H9 (cell line): ENCODE measurements at regions not wholly inside any gene's neighbourhood (a gene's known extent, or its start where the extent isn't known, plus 50 kb on each side); places are given as distances from the start of the nearest gene placed in this dataset.

Source experiments
- DNase-seq: peaks from one replicate; pipeline ENCODE4 v3.0.0-alpha.2; 2017
- H2AFZ ChIP-seq: one replicate; pipeline ENCODE4 v1.6.1; 2013; ENCODE audit warnings: mild to moderate bottlenecking, low read length, control low read depth, moderate library complexity
- H2AK5ac ChIP-seq: 2 replicates; pipeline ENCODE4 v1.6.1; 2013; ENCODE audit warnings: low read length, control low read depth, mixed read lengths; ENCODE audit not compliant: insufficient read length
- H2BK120ac ChIP-seq: one replicate; pipeline ENCODE4 v1.6.1; 2013; ENCODE audit warnings: low read depth, mild to moderate bottlenecking, low read length, control low read depth, inconsistent platforms; ENCODE audit not compliant: poor library complexity, severe bottlenecking
- H2BK12ac ChIP-seq: 2 replicates; pipeline ENCODE4 v1.6.1; 2013; ENCODE audit warnings: low read length, control low read depth, mixed read lengths, low read depth; ENCODE audit not compliant: insufficient read length
- H2BK15ac ChIP-seq: 2 replicates; pipeline ENCODE4 v1.6.1; 2013; ENCODE audit warnings: low read depth, low read length, control low read depth
- H2BK20ac ChIP-seq: one replicate; pipeline ENCODE4 v1.6.1; 2013; ENCODE audit warnings: low read depth, mild to moderate bottlenecking, low read length, control low read depth, inconsistent platforms; ENCODE audit not compliant: poor library complexity, severe bottlenecking
- H2BK5ac ChIP-seq: 2 replicates; pipeline ENCODE4 v1.6.1; 2013; ENCODE audit warnings: low read length, control low read depth, mixed read lengths; ENCODE audit not compliant: insufficient read length
- H3K14ac ChIP-seq: 2 replicates; pipeline ENCODE4 v1.6.1; 2013; ENCODE audit warnings: low read length, control low read depth; ENCODE audit not compliant: insufficient read depth
- H3K18ac ChIP-seq: 2 replicates; pipeline ENCODE4 v1.6.1; 2013; ENCODE audit warnings: low read depth, mild to moderate bottlenecking, mixed read lengths, low read length, control low read depth; ENCODE audit not compliant: insufficient read length
- H3K23ac ChIP-seq: 2 replicates; pipeline ENCODE4 v1.6.1; 2013; ENCODE audit warnings: low read length, control low read depth, mixed read lengths, low read depth; ENCODE audit not compliant: insufficient read length
- H3K23me2 ChIP-seq: 2 replicates; pipeline ENCODE4 v1.6.1; 2013; ENCODE audit warnings: low read depth, mild to moderate bottlenecking, mixed read lengths, low read length, control low read depth; ENCODE audit not compliant: insufficient read length, poor library complexity, severe bottlenecking
- H3K27ac ChIP-seq: 2 replicates; pipeline ENCODE4 v1.5.1; 2013; ENCODE audit warnings: low read length, control low read depth, mixed read lengths, low read depth; ENCODE audit not compliant: insufficient read length
- H3K27me3 ChIP-seq: 2 replicates; pipeline ENCODE4 v1.6.1; 2013; ENCODE audit warnings: low read length, control low read depth, inconsistent platforms; ENCODE audit not compliant: insufficient read depth
- H3K4ac ChIP-seq: 2 replicates; pipeline ENCODE4 v1.6.1; 2013; ENCODE audit warnings: low read depth, mild to moderate bottlenecking, control low read depth, inconsistent platforms, low read length, moderate library complexity
- H3K4me1 ChIP-seq: 2 replicates; pipeline ENCODE4 v1.6.1; 2013; ENCODE audit warnings: low read length, control low read depth, inconsistent platforms; ENCODE audit not compliant: insufficient read depth
- H3K4me2 ChIP-seq: 2 replicates; pipeline ENCODE4 v1.6.1; 2013; ENCODE audit warnings: low read length, control low read depth, mixed read lengths; ENCODE audit not compliant: insufficient read length, insufficient read depth
- H3K56ac ChIP-seq: 2 replicates; pipeline ENCODE4 v1.6.1; 2013; ENCODE audit warnings: low read depth, mild to moderate bottlenecking, mixed read lengths, low read length, control low read depth; ENCODE audit not compliant: insufficient read length
- H3K79me1 ChIP-seq: 2 replicates; pipeline ENCODE4 v1.6.1; 2013; ENCODE audit warnings: low read depth, mild to moderate bottlenecking, moderate library complexity, low read length, control low read depth, inconsistent platforms; ENCODE audit not compliant: insufficient read depth, poor library complexity, severe bottlenecking
- H3K79me2 ChIP-seq: 2 replicates; pipeline ENCODE4 v1.6.1; 2013; ENCODE audit warnings: low read length, control low read depth, inconsistent platforms; ENCODE audit not compliant: insufficient read depth
- H3K9ac ChIP-seq: 2 replicates; pipeline ENCODE4 v1.6.1; 2013; ENCODE audit warnings: low read length, control low read depth, mixed read lengths; ENCODE audit not compliant: insufficient read length; ENCODE audit errors: extremely low read depth
- H3K9me3 ChIP-seq: one replicate; pipeline ENCODE4 v1.6.1; 2013; ENCODE audit warnings: low read depth, low read length, inconsistent platforms; ENCODE audit not compliant: control insufficient read depth
- H3T11ph ChIP-seq: one replicate; pipeline ENCODE4 v1.6.1; 2013; ENCODE audit warnings: mild to moderate bottlenecking, low read length, control low read depth, inconsistent platforms
- H4K20me1 ChIP-seq: one replicate; pipeline ENCODE4 v1.6.1; 2013; ENCODE audit not compliant: control insufficient read depth, insufficient read length, insufficient read depth
- H4K5ac ChIP-seq: 2 replicates; pipeline ENCODE4 v1.6.1; 2013; ENCODE audit warnings: low read depth, mild to moderate bottlenecking, mixed read lengths, low read length, control low read depth; ENCODE audit not compliant: insufficient read length
- H4K8ac ChIP-seq: replicated peaks from 2 replicates; pipeline ENCODE4 v1.6.1; 2013; ENCODE audit warnings: low read length, control low read depth, mixed read lengths, low read depth; ENCODE audit not compliant: insufficient read length
- H4K91ac ChIP-seq: 2 replicates; pipeline ENCODE4 v1.6.1; 2013; ENCODE audit warnings: low read depth, mild to moderate bottlenecking, moderate library complexity, mixed read lengths, low read length, control low read depth; ENCODE audit not compliant: insufficient read length
- H3K27ac Mint-ChIP-seq, 3 experiments: 2 replicates in 2 of 3; 3 replicates in 1 of 3; pipeline ENCODE4 v1.8.0; 2020 to 2021; ENCODE audit warnings: mixed read lengths in 3 of 3, mild to moderate bottlenecking in 1 of 3, moderate library complexity in 1 of 3
- H3K27me3 Mint-ChIP-seq: 2 replicates; pipeline ENCODE4 v1.8.0; 2021; ENCODE audit warnings: low read depth, mild to moderate bottlenecking, moderate library complexity, mixed read lengths
- H3K36me3 Mint-ChIP-seq, 3 experiments: 2 replicates in 2 of 3; 3 replicates in 1 of 3; pipeline ENCODE4 v1.8.0; 2020 to 2021; ENCODE audit warnings: low read depth in 3 of 3, mixed read lengths in 3 of 3; ENCODE audit not compliant: insufficient read depth in 1 of 3
- H3K4me1 Mint-ChIP-seq, 2 experiments: 2 replicates each; pipeline ENCODE4 v1.8.0; 2020; ENCODE audit warnings: mixed read lengths in 2 of 2
- H3K4me3 Mint-ChIP-seq, 2 experiments: 2 replicates in 1 of 2; 3 replicates in 1 of 2; pipeline ENCODE4 v1.8.0; 2020 to 2021; ENCODE audit warnings: mild to moderate bottlenecking in 2 of 2, mixed read lengths in 2 of 2, moderate library complexity in 1 of 2
- H3K9me3 Mint-ChIP-seq, 2 experiments: 2 replicates in 1 of 2; 3 replicates in 1 of 2; pipeline ENCODE4 v1.8.0; 2020; ENCODE audit warnings: mild to moderate bottlenecking in 2 of 2, mixed read lengths in 2 of 2, moderate library complexity in 1 of 2
- CTCF ChIP-seq: fragments of 200-600 bp; sonication (generic); conservative IDR thresholded peaks from 3 replicates; pipeline ENCODE4 v1.8.0; 2021; ENCODE audit warnings: antibody characterized with exemption, mild to moderate bottlenecking
- WGBS: extraction: QIAGEN DNeasy Blood & Tissue Kit; methylation state at CpG from one replicate; pipeline ENCODE4 v1.1.7; 2013; ENCODE audit warnings: missing lambda C conversion rate, low lambda C conversion rate, mixed read lengths; ENCODE audit not compliant: insufficient read length; ENCODE audit errors: extremely low coverage; 5-methylcytosine and 5-hydroxymethylcytosine counted together

- Histone ChIP-seq H3K56ac (no peak overlapping the region), H2BK5ac (no peak overlapping the region), H3T11ph (no peak overlapping the region), H3K4ac (no peak overlapping the region), H3K9ac (no peak overlapping the region), H3K79me1 (no peaks in the 10 kb centered on the region), H3K4me1 (no peaks in the 10 kb centered on the region), H4K20me1 (no peaks in the 10 kb centered on the region), H3K23me2 (no peaks in the 10 kb centered on the region), H2AFZ (no peak overlapping the region), H2BK20ac (no peak overlapping the region), H4K8ac (no peak overlapping the region), H4K91ac (no peak overlapping the region), H3K27ac (no peak overlapping the region), H2BK12ac (no peak overlapping the region), H2BK120ac (no peak overlapping the region), H3K18ac (no peak overlapping the region), H3K23ac (no peak overlapping the region), H3K79me2 (no peaks in the 10 kb centered on the region), H2BK15ac (no peak overlapping the region), H2AK5ac (no peak overlapping the region), H3K14ac (no peak overlapping the region), H4K5ac (no peak overlapping the region), H3K9me3 (no peaks in the 10 kb centered on the region), H3K27me3 (no peaks in the 10 kb centered on the region), H3K4me2 (no peak overlapping the region)
- H3K4me3 Mint-ChIP-seq, result no peak overlapping the region
- H3K36me3 Mint-ChIP-seq, result no peaks in the 10 kb centered on the region
- no peak overlapping the region for H3K27ac Mint-ChIP-seq
- H3K27me3 Mint-ChIP-seq, result 0 out of 2 replicates have a peak, but pooled peaks cover 2% of the 10 kb centered on the region
- no peaks in the 10 kb centered on the region for H3K9me3 Mint-ChIP-seq
- TF ChIP-seq CTCF, result no peak
- H3K4me1 Mint-ChIP-seq, result no peaks in the 10 kb centered on the region
- no CpG with 5 or more reads among the region's 5 CpGs for WGBS
- DNase-seq, result no peak
Measured at GRCh38 chr11:122336706-122337105, 220.7 kb upstream of the BLID start.
